Right lobe of liver (tissue), 4 donors: ENCODE measurements at regions not wholly inside any gene's neighbourhood (a gene's known extent, or its start where the extent isn't known, plus 50 kb on each side); places are given as distances from the start of the nearest gene placed in this dataset.

ENCODE experiments used
- POLR2A ChIP-seq: fragments of 450-650 bp; IDR thresholded peaks from one replicate; pipeline ENCODE4 v1.6.1; 2017; ENCODE audit warnings: antibody characterized with exemption, mild to moderate bottlenecking
- TF ChIP-seq, protein P1 (sequence below), 4 donors: fragments of 200-600 bp in 3 of 4; fragments of 450-650 bp in 1 of 4; IDR thresholded peaks; one replicate each; pipeline versions ENCODE4 v1.5.1 to v1.8.0; 2016 to 2022; ENCODE audit warnings: antibody characterized with exemption in 4 of 4, mild to moderate bottlenecking in 2 of 4
- donor health status: DM: no; HTN: no; CAD: no.
- donor health status: DM: no; HTN: no; CAD: no.
- donor health status: DM: no; HTN: yes; CAD: no.

DNA sequence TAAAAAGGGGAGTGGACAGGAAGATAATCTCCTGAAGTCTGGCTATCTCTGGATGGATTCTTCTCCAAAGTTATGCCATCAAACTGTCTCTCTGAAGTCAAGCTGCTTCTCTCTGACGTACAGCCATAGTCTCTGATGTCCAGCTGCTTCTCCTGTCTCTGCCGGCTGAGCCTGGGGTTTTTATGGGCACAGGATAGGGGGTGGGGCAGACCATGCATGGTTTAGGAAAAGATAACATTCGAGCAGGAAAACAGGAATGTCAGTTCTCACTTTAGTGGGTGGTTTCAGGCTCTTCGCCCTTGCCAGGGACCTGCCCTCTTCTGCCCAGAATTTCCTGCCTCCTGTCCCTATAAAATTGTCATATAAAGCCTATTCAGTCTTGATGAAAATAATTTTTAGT is 110.9 kb upstream of the ROBO1 start:
- TF ChIP-seq, protein P1, sequence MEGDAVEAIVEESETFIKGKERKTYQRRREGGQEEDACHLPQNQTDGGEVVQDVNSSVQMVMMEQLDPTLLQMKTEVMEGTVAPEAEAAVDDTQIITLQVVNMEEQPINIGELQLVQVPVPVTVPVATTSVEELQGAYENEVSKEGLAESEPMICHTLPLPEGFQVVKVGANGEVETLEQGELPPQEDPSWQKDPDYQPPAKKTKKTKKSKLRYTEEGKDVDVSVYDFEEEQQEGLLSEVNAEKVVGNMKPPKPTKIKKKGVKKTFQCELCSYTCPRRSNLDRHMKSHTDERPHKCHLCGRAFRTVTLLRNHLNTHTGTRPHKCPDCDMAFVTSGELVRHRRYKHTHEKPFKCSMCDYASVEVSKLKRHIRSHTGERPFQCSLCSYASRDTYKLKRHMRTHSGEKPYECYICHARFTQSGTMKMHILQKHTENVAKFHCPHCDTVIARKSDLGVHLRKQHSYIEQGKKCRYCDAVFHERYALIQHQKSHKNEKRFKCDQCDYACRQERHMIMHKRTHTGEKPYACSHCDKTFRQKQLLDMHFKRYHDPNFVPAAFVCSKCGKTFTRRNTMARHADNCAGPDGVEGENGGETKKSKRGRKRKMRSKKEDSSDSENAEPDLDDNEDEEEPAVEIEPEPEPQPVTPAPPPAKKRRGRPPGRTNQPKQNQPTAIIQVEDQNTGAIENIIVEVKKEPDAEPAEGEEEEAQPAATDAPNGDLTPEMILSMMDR (IDR thresholded peaks at IDR 0.05), result no peak
- TF ChIP-seq POLR2A, result no peak
